Tibial nerve (tissue), 3 donors: ENCODE measurements at regions not wholly inside any gene's neighbourhood (a gene's known extent, or its start where the extent isn't known, plus 50 kb on each side); places are given as distances from the start of the nearest gene placed in this dataset.
A peak's percentile ranks its signal among the peaks of the same experiment; 100 is the strongest.

Source experiments
- POLR2A ChIP-seq, 2 donors: fragments of 450-650 bp; IDR thresholded peaks; one replicate each; pipeline ENCODE4 v1.6.1; 2017; ENCODE audit warnings: antibody characterized with exemption in 2 of 2, mild to moderate bottlenecking in 2 of 2, moderate library complexity in 2 of 2
- TF ChIP-seq, protein P1 (sequence below), 5 experiments: fragments of 200-600 bp in 3 of 5; fragments of 450-650 bp in 2 of 5; sonication (generic) in 3 of 5; IDR thresholded peaks; one replicate each; pipeline ENCODE4 v1.5.1; 2016 to 2019; ENCODE audit warnings: antibody characterized with exemption in 5 of 5, mild to moderate bottlenecking in 3 of 5, moderate library complexity in 2 of 5

- TF ChIP-seq, protein P1, sequence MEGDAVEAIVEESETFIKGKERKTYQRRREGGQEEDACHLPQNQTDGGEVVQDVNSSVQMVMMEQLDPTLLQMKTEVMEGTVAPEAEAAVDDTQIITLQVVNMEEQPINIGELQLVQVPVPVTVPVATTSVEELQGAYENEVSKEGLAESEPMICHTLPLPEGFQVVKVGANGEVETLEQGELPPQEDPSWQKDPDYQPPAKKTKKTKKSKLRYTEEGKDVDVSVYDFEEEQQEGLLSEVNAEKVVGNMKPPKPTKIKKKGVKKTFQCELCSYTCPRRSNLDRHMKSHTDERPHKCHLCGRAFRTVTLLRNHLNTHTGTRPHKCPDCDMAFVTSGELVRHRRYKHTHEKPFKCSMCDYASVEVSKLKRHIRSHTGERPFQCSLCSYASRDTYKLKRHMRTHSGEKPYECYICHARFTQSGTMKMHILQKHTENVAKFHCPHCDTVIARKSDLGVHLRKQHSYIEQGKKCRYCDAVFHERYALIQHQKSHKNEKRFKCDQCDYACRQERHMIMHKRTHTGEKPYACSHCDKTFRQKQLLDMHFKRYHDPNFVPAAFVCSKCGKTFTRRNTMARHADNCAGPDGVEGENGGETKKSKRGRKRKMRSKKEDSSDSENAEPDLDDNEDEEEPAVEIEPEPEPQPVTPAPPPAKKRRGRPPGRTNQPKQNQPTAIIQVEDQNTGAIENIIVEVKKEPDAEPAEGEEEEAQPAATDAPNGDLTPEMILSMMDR (IDR thresholded peaks at IDR 0.05): peak; percentile 13 to 49 (median 39)
- no peak for TF ChIP-seq POLR2A (IDR thresholded peaks at IDR 0.05)
Measured at GRCh38 chr11:112795142-112795815, 165.9 kb upstream of the NCAM1 start.
